Mesenchymal stem cell (in vitro differentiated cells and primary cell): ENCODE measurements at regions not wholly inside any gene's neighbourhood (a gene's known extent, or its start where the extent isn't known, plus 50 kb on each side); places are given as distances from the start of the nearest gene placed in this dataset.
A peak's percentile ranks its signal among the peaks of the same experiment; 100 is the strongest.

Experiments used
- DNase-seq: peaks from one replicate; pipeline ENCODE4 v3.0.0-alpha.2; 2013
- H2AFZ ChIP-seq: one replicate; pipeline ENCODE4 v1.6.1; 2013; ENCODE audit warnings: low read depth, mild to moderate bottlenecking, control low read depth, inconsistent platforms, low read length, moderate library complexity
- H2AK5ac ChIP-seq: 2 replicates; pipeline ENCODE4 v1.6.1; 2013; ENCODE audit warnings: low read length, moderate library complexity, mild to moderate bottlenecking, inconsistent platforms; ENCODE audit not compliant: severe bottlenecking
- H2BK120ac ChIP-seq: one replicate; pipeline ENCODE4 v1.6.1; 2013; ENCODE audit warnings: low read depth, mild to moderate bottlenecking, inconsistent platforms, low read length, moderate library complexity
- H2BK12ac ChIP-seq, 2 experiments: one replicate each; pipeline ENCODE4 v1.6.1; 2013; ENCODE audit warnings: inconsistent platforms in 2 of 2, low read length in 2 of 2, mild to moderate bottlenecking in 2 of 2, moderate library complexity in 2 of 2, control low read depth in 1 of 2
- H2BK15ac ChIP-seq: one replicate; pipeline ENCODE4 v1.6.1; 2013; ENCODE audit warnings: mild to moderate bottlenecking, low read depth, inconsistent platforms; ENCODE audit not compliant: poor library complexity, severe bottlenecking
- H2BK5ac ChIP-seq: 2 replicates; pipeline ENCODE4 v1.6.1; 2013; ENCODE audit warnings: low read depth, mild to moderate bottlenecking, low read length, control low read depth, inconsistent platforms; ENCODE audit not compliant: poor library complexity, severe bottlenecking
- H3K14ac ChIP-seq, 2 experiments: one replicate each; pipeline ENCODE4 v1.6.1; 2013; ENCODE audit warnings: inconsistent platforms in 2 of 2, low read length in 2 of 2, control low read depth in 1 of 2, mild to moderate bottlenecking in 1 of 2, moderate library complexity in 1 of 2
- H3K18ac ChIP-seq, 2 experiments: one replicate each; pipeline ENCODE4 v1.6.1; 2013; ENCODE audit warnings: inconsistent platforms in 2 of 2, low read length in 2 of 2, control low read depth in 1 of 2, low read depth in 1 of 2, mild to moderate bottlenecking in 1 of 2
- H3K23ac ChIP-seq, 2 experiments: one replicate each; pipeline ENCODE4 v1.6.1; 2013; ENCODE audit warnings: inconsistent platforms in 2 of 2, low read length in 2 of 2, mild to moderate bottlenecking in 2 of 2, moderate library complexity in 2 of 2, control low read depth in 1 of 2
- H3K27ac ChIP-seq: 2 replicates; pipeline ENCODE4 v1.5.1; 2013; ENCODE audit warnings: mild to moderate bottlenecking, moderate library complexity, low read length, control low read depth, inconsistent platforms; ENCODE audit not compliant: poor library complexity, severe bottlenecking
- H3K27me3 ChIP-seq, 2 experiments: 2 replicates each; pipeline versions ENCODE4 v1.6.1 to v1.7.0; 2013; ENCODE audit warnings: low read length in 2 of 2, mild to moderate bottlenecking in 2 of 2, moderate library complexity in 2 of 2, control low read depth in 1 of 2, inconsistent platforms in 1 of 2; ENCODE audit not compliant: control insufficient read depth in 1 of 2, insufficient read depth in 1 of 2
- H3K36me3 ChIP-seq, 2 experiments: 2 replicates each; pipeline versions ENCODE4 v1.6.1 to v1.7.0; 2013; ENCODE audit warnings: low read length in 2 of 2, control low read depth in 1 of 2, inconsistent platforms in 1 of 2, low read depth in 1 of 2, mild to moderate bottlenecking in 1 of 2; ENCODE audit not compliant: insufficient read depth in 2 of 2, control insufficient read depth in 1 of 2
- H3K4ac ChIP-seq, 2 experiments: one replicate each; pipeline ENCODE4 v1.6.1; 2013; ENCODE audit warnings: inconsistent platforms in 2 of 2, low read length in 2 of 2, mild to moderate bottlenecking in 2 of 2, moderate library complexity in 2 of 2, control low read depth in 1 of 2, low read depth in 1 of 2
- H3K4me1 ChIP-seq: 2 replicates; pipeline ENCODE4 v1.6.1; 2013; ENCODE audit warnings: low read depth, low read length, control low read depth; ENCODE audit not compliant: control insufficient read depth, insufficient read depth
- H3K4me2 ChIP-seq: 2 replicates; pipeline ENCODE4 v1.6.1; 2013; ENCODE audit warnings: low read length, mild to moderate bottlenecking, inconsistent platforms; ENCODE audit not compliant: poor library complexity, severe bottlenecking
- H3K4me3 ChIP-seq, 2 experiments: 2 replicates each; pipeline versions ENCODE4 v1.5.1 to v1.7.0; 2013; ENCODE audit warnings: low read length in 2 of 2, mild to moderate bottlenecking in 2 of 2, control low read depth in 1 of 2, low read depth in 1 of 2; ENCODE audit not compliant: insufficient read depth in 1 of 2
- H3K79me1 ChIP-seq: replicated peaks from 2 replicates; pipeline ENCODE4 v1.6.1; 2013; ENCODE audit warnings: mild to moderate bottlenecking, control low read depth, low read length, inconsistent platforms; ENCODE audit not compliant: poor library complexity, severe bottlenecking
- H3K9ac ChIP-seq: 2 replicates; pipeline ENCODE4 v1.7.0; 2013; ENCODE audit warnings: mild to moderate bottlenecking, low read length, moderate library complexity
- H3K9me3 ChIP-seq: 2 replicates; pipeline ENCODE4 v1.7.0; 2013; ENCODE audit warnings: mild to moderate bottlenecking, low read length; ENCODE audit not compliant: control insufficient read depth
- H4K8ac ChIP-seq: one replicate; pipeline ENCODE4 v1.6.1; 2013; ENCODE audit warnings: inconsistent platforms, mild to moderate bottlenecking, low read length, moderate library complexity
- H4K91ac ChIP-seq: one replicate; pipeline ENCODE4 v1.6.1; 2013; ENCODE audit warnings: mild to moderate bottlenecking, low read length, inconsistent platforms
- WGBS: methylation state at CpG from one replicate; pipeline ENCODE4 v1.1.7; 2013; ENCODE audit warnings: mixed read lengths; 5-methylcytosine and 5-hydroxymethylcytosine counted together

- H2AK5ac ChIP-seq, result no peak overlapping the region
- no peak overlapping the region for H2BK120ac ChIP-seq
- H3K27me3 ChIP-seq, result no peaks in the 10 kb centered on the region
- peaks cover 11% of the 10 kb centered on the region for H3K9me3 ChIP-seq
- H3K36me3 ChIP-seq, result no peaks in the 10 kb centered on the region
- peak overlapping the region; percentile 55 for H3K9ac ChIP-seq
- WGBS, result no CpG with 5 or more reads among the region's 2 CpGs
- no peak overlapping the region for H3K18ac ChIP-seq
- H3K4me2 ChIP-seq, result no peak overlapping the region
- H4K8ac ChIP-seq, result no peak overlapping the region
- H3K4me1 ChIP-seq, result no peaks in the 10 kb centered on the region
- no peak overlapping the region for H3K4ac ChIP-seq
- no peaks in the 10 kb centered on the region for H3K79me1 ChIP-seq
- H3K27ac ChIP-seq, result no peak overlapping the region
- H2BK12ac ChIP-seq, result no peak overlapping the region
- no peak overlapping the region for H4K91ac ChIP-seq
- peak overlapping the region in 1 of 2 experiments; percentile 15 for H3K4me3 ChIP-seq
- H2BK5ac ChIP-seq, result no peak overlapping the region
- no peak for DNase-seq
- H3K23ac ChIP-seq, result no peak overlapping the region
- no peak overlapping the region for H2AFZ ChIP-seq
- no peak overlapping the region for H2BK15ac ChIP-seq
- H3K14ac ChIP-seq, result no peak overlapping the region
These were observed 98.7 kb upstream of the KL start for GRCh38 chr13:32917504-32917903.

- Histone ChIP-seq H4K8ac (no peak overlapping the region), H3K27me3 (no peaks in the 10 kb centered on the region), H3K36me3 (no peaks in the 10 kb centered on the region), H3K9me3 (no peaks in the 10 kb centered on the region), H2AFZ (no peak overlapping the region), H3K14ac (no peak overlapping the region), H2BK12ac (no peak overlapping the region), H3K27ac (no peak overlapping the region), H2BK15ac (no peak overlapping the region), H3K4me1 (no peaks in the 10 kb centered on the region), H3K18ac (no peak overlapping the region), H3K23ac (no peak overlapping the region), H3K4me2 (no peak overlapping the region), H3K79me1 (no peaks in the 10 kb centered on the region), H2BK5ac (no peak overlapping the region), H3K4me3 (no peak overlapping the region), H2BK120ac (no peak overlapping the region), H3K9ac (no peak overlapping the region), H3K4ac (no peak overlapping the region), H2AK5ac (no peak overlapping the region), H4K91ac (no peak overlapping the region)
- WGBS, result 93% methylated on average over 1 of the region's 1 CpG
- DNase-seq, result no peak
These were observed 92.5 kb upstream of the KL start for GRCh38 chr13:32923725-32924124.

GRCh38 chr13:32924886-32925285, 91.3 kb upstream of the KL start:
- Histone ChIP-seq H3K9ac (no peak overlapping the region), H3K4me2 (no peak overlapping the region), H4K91ac (no peak overlapping the region), H2AFZ (no peak overlapping the region), H2BK5ac (no peak overlapping the region), H3K14ac (no peak overlapping the region), H2BK15ac (no peak overlapping the region), H3K23ac (no peak overlapping the region), H3K9me3 (no peaks in the 10 kb centered on the region), H3K18ac (no peak overlapping the region), H3K79me1 (no peaks in the 10 kb centered on the region), H2BK120ac (no peak overlapping the region), H2AK5ac (no peak overlapping the region), H3K4me3 (no peak overlapping the region), H2BK12ac (no peak overlapping the region), H3K27ac (no peak overlapping the region), H3K36me3 (no peaks in the 10 kb centered on the region), H3K4me1 (no peaks in the 10 kb centered on the region), H3K27me3 (no peaks in the 10 kb centered on the region), H4K8ac (no peak overlapping the region), H3K4ac (no peak overlapping the region)
- WGBS, result 66% methylated on average over 3 of the region's 3 CpGs
- no peak for DNase-seq

- WGBS, result 100% methylated on average over 1 of the region's 1 CpG
- Histone ChIP-seq H3K9ac (no peak overlapping the region), H2BK12ac (no peak overlapping the region), H2AK5ac (no peak overlapping the region), H4K8ac (no peak overlapping the region), H3K27me3 (no peaks in the 10 kb centered on the region), H2BK120ac (no peak overlapping the region), H3K36me3 (no peaks in the 10 kb centered on the region), H3K79me1 (no peaks in the 10 kb centered on the region), H3K4me1 (no peaks in the 10 kb centered on the region), H3K18ac (no peak overlapping the region), H2AFZ (no peak overlapping the region), H3K4ac (no peak overlapping the region), H3K23ac (no peak overlapping the region), H2BK15ac (no peak overlapping the region), H3K4me3 (no peak overlapping the region), H3K27ac (no peak overlapping the region), H3K4me2 (no peak overlapping the region), H3K14ac (no peak overlapping the region), H4K91ac (no peak overlapping the region), H3K9me3 (no peaks in the 10 kb centered on the region), H2BK5ac (no peak overlapping the region)
- no peak for DNase-seq
These were observed 90.7 kb upstream of the KL start for GRCh38 chr13:32925506-32925905.
